Gastrocnemius medialis (tissue), 4 donors: ENCODE measurements at regions not wholly inside any gene's neighbourhood (a gene's known extent, or its start where the extent isn't known, plus 50 kb on each side); places are given as distances from the start of the nearest gene placed in this dataset.

Experiments
- ATAC-seq, 2 donors: fragments of 150-250 bp; one replicate each; pipeline ENCODE4 v1.9.1; 2016
- DNase-seq, 2 donors: peaks; one replicate each; pipeline ENCODE4 v3.0.0-alpha.2; 2019
- H3K27ac ChIP-seq, 4 donors: fragments of 200-600 bp; sonication (generic); 1 replicate in 1 of 4; 2 replicates in 3 of 4; pipeline ENCODE4 v1.5.1; 2016 to 2018; ENCODE audit warnings: mild to moderate bottlenecking in 2 of 4, moderate library complexity in 1 of 4
- H3K27me3 ChIP-seq, 3 donors: fragments of 200-600 bp; sonication (generic) in 2 of 3; 1 replicate in 1 of 3; 2 replicates in 2 of 3; pipeline versions ENCODE4 v1.5.1 to v1.6.0; 2016 to 2019; ENCODE audit warnings: mild to moderate bottlenecking in 1 of 3, moderate library complexity in 1 of 3
- H3K36me3 ChIP-seq, 2 donors: fragments of 200-600 bp; sonication (generic) in 1 of 2; one replicate each; pipeline ENCODE4 v1.5.1; 2017 to 2018
- H3K4me1 ChIP-seq, 2 donors: fragments of 200-600 bp; sonication (generic) in 1 of 2; one replicate each; pipeline ENCODE4 v1.5.1; 2016 to 2017; ENCODE audit warnings: mild to moderate bottlenecking in 2 of 2
- H3K4me3 ChIP-seq, 4 donors: fragments of 200-600 bp; sonication (generic) in 3 of 4; 1 replicate in 1 of 4; 2 replicates in 3 of 4; pipeline ENCODE4 v1.5.1; 2016 to 2019; ENCODE audit warnings: mild to moderate bottlenecking in 2 of 4
- H3K9me3 ChIP-seq, 3 donors: fragments of 200-600 bp; sonication (generic) in 2 of 3; 1 replicate in 1 of 3; 2 replicates in 2 of 3; pipeline ENCODE4 v1.5.1; 2016 to 2019
- CTCF ChIP-seq, 5 experiments: fragments of 450-650 bp in 3 of 5; fragments of 200-600 bp in 2 of 5; sonication (generic) in 2 of 5; IDR thresholded peaks in 4 of 5; conservative IDR thresholded peaks in 1 of 5; 1 replicate in 4 of 5; 2 replicates in 1 of 5; pipeline ENCODE4 v1.5.1; 2016 to 2019; ENCODE audit warnings: antibody characterized with exemption in 5 of 5, mild to moderate bottlenecking in 3 of 5, moderate library complexity in 3 of 5
- POLR2A ChIP-seq, 2 donors: fragments of 450-650 bp; IDR thresholded peaks; one replicate each; pipeline ENCODE4 v1.6.1; 2017; ENCODE audit warnings: antibody characterized with exemption in 2 of 2, mild to moderate bottlenecking in 2 of 2, moderate library complexity in 2 of 2
- in situ Hi-C, 4 donors: fragments of 200-750 bp; cut with MboI; loops; one replicate each; pipeline versions ENCODE4 v1.15.0 to v1.8.0; 2017; ENCODE audit warnings: low sequenced_read_pairs in 4 of 4
- intact Hi-C: fragments of 100-400 bp; cut with DNase I; formaldehyde crosslinking; loops from one replicate; pipeline ENCODE4 v1.15.1; 2023; ENCODE audit warnings: low total_unique reads

GRCh38 chr20:60074276-60074675 lies 116.1 kb downstream of the CDH26 start:
- in situ Hi-C loops, result loop anchor here in 2 of 4 donors (25.0 kb wide), 2 partner anchors 188 to 1038 kb away; no protein-coding TSS in a partner anchor
- no peaks in the 10 kb centered on the region for H3K4me1 ChIP-seq
- ATAC-seq, result no peak
- H3K9me3 ChIP-seq, result no peaks in the 10 kb centered on the region
- no peak for DNase-seq
- no peaks in the 10 kb centered on the region for H3K36me3 ChIP-seq
- intact Hi-C loops, result no loop called here
- no peak overlapping the region for H3K27ac ChIP-seq
- TF ChIP-seq CTCF (IDR thresholded peaks at IDR 0.05 in 4 of 5, conservative IDR thresholded peaks at IDR 0.05 in 1 of 5) (no peak), POLR2A (IDR thresholded peaks at IDR 0.05) (no peak)
- no peak overlapping the region for H3K4me3 ChIP-seq
- H3K27me3 ChIP-seq, result no peaks in the 10 kb centered on the region

- in situ Hi-C loops, result no loop called here
- DNase-seq (no peak), ATAC-seq (no peak)
- no peak overlapping the region for H3K4me3 ChIP-seq
- H3K27me3 ChIP-seq, result no peaks in the 10 kb centered on the region
- H3K4me1 ChIP-seq, result no peaks in the 10 kb centered on the region
- intact Hi-C loops, result no loop called here
- H3K27ac ChIP-seq, result no peak overlapping the region
- H3K9me3 ChIP-seq, result no peaks in the 10 kb centered on the region
- H3K36me3 ChIP-seq, result no peaks in the 10 kb centered on the region
- TF ChIP-seq CTCF (IDR thresholded peaks at IDR 0.05 in 4 of 5, conservative IDR thresholded peaks at IDR 0.05 in 1 of 5), result no peak
- TF ChIP-seq POLR2A (IDR thresholded peaks at IDR 0.05), result no peak
Observed at GRCh38 chr20:60078351-60079250, 120.4 kb downstream of the CDH26 start.

- no peak overlapping the region for H3K27ac ChIP-seq
- no peak for DNase-seq
- H3K9me3 ChIP-seq, result no peaks in the 10 kb centered on the region
- in situ Hi-C loops (no loop called here), intact Hi-C loops (no loop called here)
- ATAC-seq, result no peak
- no peaks in the 10 kb centered on the region for H3K36me3 ChIP-seq
- H3K4me1 ChIP-seq, result no peaks in the 10 kb centered on the region
- no peak overlapping the region for H3K4me3 ChIP-seq
- no peaks in the 10 kb centered on the region for H3K27me3 ChIP-seq
- TF ChIP-seq CTCF (IDR thresholded peaks at IDR 0.05 in 4 of 5, conservative IDR thresholded peaks at IDR 0.05 in 1 of 5), result no peak
- no peak for TF ChIP-seq POLR2A (IDR thresholded peaks at IDR 0.05)
Observed at GRCh38 chr20:60080401-60080800, 122.2 kb downstream of the CDH26 start.

GRCh38 chr20:60085551-60086132 lies 127.4 kb downstream of the CDH26 start:
- Histone ChIP-seq H3K36me3 (no peaks in the 10 kb centered on the region), H3K4me1 (no peaks in the 10 kb centered on the region), H3K4me3 (no peak overlapping the region), H3K27ac (no peak overlapping the region), H3K27me3 (peaks cover 0 to 3% (median 0%) of the 10 kb centered on the region in 3 donors), H3K9me3 (no peaks in the 10 kb centered on the region)
- DNase-seq (no peak), ATAC-seq (no peak)
- intact Hi-C loops (no loop called here), in situ Hi-C loops (no loop called here)
- TF ChIP-seq CTCF (IDR thresholded peaks at IDR 0.05 in 4 of 5, conservative IDR thresholded peaks at IDR 0.05 in 1 of 5), result no peak
- TF ChIP-seq POLR2A (IDR thresholded peaks at IDR 0.05), result no peak
